IMR-90 (cell line): ENCODE measurements at regions not wholly inside any gene's neighbourhood (a gene's known extent, or its start where the extent isn't known, plus 50 kb on each side); places are given as distances from the start of the nearest gene placed in this dataset.

Experiments used
- ATAC-seq: fragments of 200-7000 bp; cut with Tn5 transposase; 2 replicates; pipeline ENCODE4 v1.9.1; 2020; ENCODE audit warnings: low read depth, mild to moderate bottlenecking, moderate library complexity
- BruUV-seq: library from RNA; stranded (reverse); fragments of 400-500 nt; replicated peaks from 2 replicates; lab custom pipeline; 2021; lab: Mats Ljungman, UMichigan
- CTCF ChIA-PET: fragments of 300-600 bp; formaldehyde crosslinking; extraction: SDS; loops from one replicate; lab custom pipeline; 2021; ENCODE audit warnings: antibody characterized with exemption; lab: Yijun Ruan, JAX
- POLR2A ChIA-PET: fragments of 300-600 bp; sonication (Branson Sonifier 250); formaldehyde crosslinking; loops from one replicate; lab custom pipeline; 2022; ENCODE audit warnings: antibody characterized with exemption; ENCODE audit not compliant: unreplicated experiment; lab: Charles Lee
- DNase-seq: peaks from one replicate; pipeline ENCODE4 v3.0.0; 2013
- H2AFZ ChIP-seq: replicated peaks from 2 replicates; pipeline ENCODE3; 2013; ENCODE audit warnings: low read length, mild to moderate bottlenecking; ENCODE audit not compliant: poor library complexity
- H2AK5ac ChIP-seq: 2 replicates; pipeline ENCODE4 v1.6.1; 2013; ENCODE audit warnings: low read depth, low read length, inconsistent platforms
- H2AK9ac ChIP-seq: replicated peaks from 2 replicates; pipeline ENCODE3; 2013; ENCODE audit warnings: mild to moderate bottlenecking, low read depth, low read length, moderate library complexity; ENCODE audit not compliant: poor library complexity
- H2BK120ac ChIP-seq: 2 replicates; pipeline ENCODE4 v1.6.1; 2013; ENCODE audit warnings: low read depth, low read length, inconsistent platforms
- H2BK15ac ChIP-seq: 3 replicates; pipeline ENCODE4 v1.6.1; 2013; ENCODE audit warnings: low read depth, low read length, inconsistent platforms
- H2BK20ac ChIP-seq: 2 replicates; pipeline ENCODE4 v1.6.1; 2013; ENCODE audit warnings: low read depth, mild to moderate bottlenecking, inconsistent platforms, low read length, moderate library complexity
- H2BK5ac ChIP-seq: 2 replicates; pipeline ENCODE4 v1.6.1; 2013; ENCODE audit warnings: mild to moderate bottlenecking, low read depth, low read length, inconsistent platforms; ENCODE audit not compliant: poor library complexity, severe bottlenecking
- H3K14ac ChIP-seq: replicated peaks from 2 replicates; pipeline ENCODE4 v1.6.1; 2013; ENCODE audit warnings: low read depth, low read length, inconsistent platforms
- H3K18ac ChIP-seq: 2 replicates; pipeline ENCODE4 v1.6.1; 2013; ENCODE audit warnings: low read depth, low read length, control low read depth
- H3K23ac ChIP-seq: 2 replicates; pipeline ENCODE4 v1.6.1; 2013; ENCODE audit warnings: low read depth, low read length, inconsistent platforms
- H3K27ac ChIP-seq: 2 replicates; pipeline ENCODE4 v1.5.1; 2013; ENCODE audit warnings: mild to moderate bottlenecking, control low read depth, low read length; ENCODE audit not compliant: insufficient read depth
- H3K27me3 ChIP-seq: 2 replicates; pipeline ENCODE4 v1.6.1; 2013; ENCODE audit warnings: low read length; ENCODE audit not compliant: control insufficient read depth, insufficient read depth
- H3K36me3 ChIP-seq: 2 replicates; pipeline ENCODE4 v1.6.1; 2013; ENCODE audit warnings: low read length, mixed read lengths; ENCODE audit not compliant: control insufficient read depth, insufficient read depth
- H3K4ac ChIP-seq: 2 replicates; pipeline ENCODE4 v1.6.1; 2013; ENCODE audit warnings: low read depth, low read length, inconsistent platforms
- H3K4me1 ChIP-seq: 2 replicates; pipeline ENCODE4 v1.6.1; 2013; ENCODE audit warnings: low read length, mixed read lengths; ENCODE audit not compliant: control insufficient read depth, insufficient read depth
- H3K4me2 ChIP-seq: 2 replicates; pipeline ENCODE4 v1.6.1; 2013; ENCODE audit warnings: low read depth, mild to moderate bottlenecking, control low read depth, low read length, moderate library complexity
- H3K4me3 ChIP-seq: 2 replicates; pipeline ENCODE4 v1.5.1; 2013; ENCODE audit warnings: low read depth, mild to moderate bottlenecking, control low read depth, low read length, moderate library complexity; ENCODE audit not compliant: insufficient read depth
- H3K56ac ChIP-seq: 2 replicates; pipeline ENCODE4 v1.6.1; 2013; ENCODE audit warnings: low read length, inconsistent platforms; ENCODE audit not compliant: insufficient read depth; ENCODE audit errors: extremely low read depth
- H3K79me1 ChIP-seq, 2 experiments: 2 replicates each; pipeline ENCODE4 v1.6.1; 2013; ENCODE audit warnings: low read length in 2 of 2, inconsistent platforms in 1 of 2, low read depth in 1 of 2
- H3K9ac ChIP-seq: 2 replicates; pipeline ENCODE4 v1.6.1; 2013; ENCODE audit warnings: low read depth, low read length, control low read depth
- H3K9me1 ChIP-seq: 2 replicates; pipeline ENCODE4 v1.6.1; 2013; ENCODE audit warnings: low read length, inconsistent platforms; ENCODE audit not compliant: insufficient read depth
- H3K9me3 ChIP-seq: 2 replicates; pipeline ENCODE4 v1.6.1; 2013; ENCODE audit warnings: low read length; ENCODE audit not compliant: control insufficient read depth, insufficient read depth
- H4K20me1 ChIP-seq: 2 replicates; pipeline ENCODE4 v1.6.1; 2013; ENCODE audit warnings: low read length, inconsistent platforms; ENCODE audit not compliant: insufficient read depth
- H4K5ac ChIP-seq: 2 replicates; pipeline ENCODE4 v1.6.1; 2013; ENCODE audit warnings: mild to moderate bottlenecking, low read depth, low read length, control low read depth
- H4K8ac ChIP-seq, 2 experiments: 2 replicates each; pipeline ENCODE4 v1.6.1; 2013; ENCODE audit warnings: low read depth in 2 of 2, low read length in 2 of 2, control low read depth in 1 of 2, inconsistent platforms in 1 of 2
- H4K91ac ChIP-seq: 2 replicates; pipeline ENCODE4 v1.6.1; 2013; ENCODE audit warnings: low read depth, low read length, inconsistent platforms; ENCODE audit not compliant: insufficient read depth
- CEBPB ChIP-seq: IDR thresholded peaks from 2 replicates; pipeline ENCODE4 v1.6.1; 2012; ENCODE audit warnings: low read depth, low read length, improper control_type of control experiment
- CHD1 ChIP-seq: IDR thresholded peaks from 2 replicates; pipeline ENCODE4 v1.6.1; 2012; ENCODE audit warnings: low read depth, low read length, improper control_type of control experiment
- FOS ChIP-seq: fragments of 150-350 bp; IDR thresholded peaks from 2 replicates; pipeline ENCODE4 v1.6.1; 2016; ENCODE audit warnings: low read depth, low read length
- MAFK ChIP-seq: IDR thresholded peaks from 2 replicates; pipeline ENCODE4 v1.6.1; 2012; ENCODE audit warnings: low read depth, low read length, improper control_type of control experiment
- MAZ ChIP-seq: IDR thresholded peaks from 2 replicates; pipeline ENCODE4 v1.6.1; 2012; ENCODE audit warnings: low read depth, mild to moderate bottlenecking, low read length, improper control_type of control experiment, moderate library complexity, borderline replicate concordance
- MXI1 ChIP-seq: IDR thresholded peaks from 2 replicates; pipeline ENCODE4 v1.6.1; 2012; ENCODE audit warnings: low read depth, mild to moderate bottlenecking, low read length, moderate library complexity, borderline replicate concordance
- NFE2L2 ChIP-seq: fragments of 150-350 bp; IDR thresholded peaks from 2 replicates; pipeline ENCODE4 v1.6.1; 2016; ENCODE audit warnings: low read depth, mild to moderate bottlenecking, low read length
- POLR2A ChIP-seq: IDR thresholded peaks from 2 replicates; pipeline ENCODE4 v1.6.1; 2012; ENCODE audit warnings: mild to moderate bottlenecking, low read depth, low read length
- RAD21 ChIP-seq: IDR thresholded peaks from 2 replicates; pipeline ENCODE4 v1.6.1; 2012; ENCODE audit warnings: low read length, improper control_type of control experiment
- RCOR1 ChIP-seq: IDR thresholded peaks from 2 replicates; pipeline ENCODE4 v1.6.1; 2012; ENCODE audit warnings: mild to moderate bottlenecking, low read length, improper control_type of control experiment; ENCODE audit not compliant: insufficient replicate concordance
- RFX5 ChIP-seq: IDR thresholded peaks from 2 replicates; pipeline ENCODE4 v1.8.0; 2012; ENCODE audit warnings: low read depth, mild to moderate bottlenecking, low read length, moderate library complexity
- SMC3 ChIP-seq: fragments of 150-350 bp; IDR thresholded peaks from 2 replicates; pipeline ENCODE4 v1.6.1; 2016; ENCODE audit warnings: low read depth, mild to moderate bottlenecking, antibody characterized with exemption, low read length, moderate library complexity
- WGBS, 2 experiments: methylation state at CpG; one replicate each; pipeline versions ENCODE4 v1.1.5 to v1.1.7; 2013; ENCODE audit warnings: missing lambda C conversion rate in 2 of 2; ENCODE audit not compliant: insufficient read length in 1 of 2; ENCODE audit errors: extremely low coverage in 2 of 2; 5-methylcytosine and 5-hydroxymethylcytosine counted together
- dilution Hi-C: fragments of 300-500 bp; cut with HindIII; formaldehyde crosslinking; loops from one replicate; pipeline ENCODE4 v1.14.3; 2018; ENCODE audit warnings: low sequenced_read_pairs; ENCODE audit not compliant: unreplicated experiment
- in situ Hi-C: fragments of 300-500 bp; cut with MboI; formaldehyde crosslinking; loops from 3 replicates; pipeline ENCODE4 v1.14.3; 2019; ENCODE audit warnings: low sequenced_read_pairs, inconsistent platforms, mixed read lengths
- intact Hi-C: fragments of 100-400 bp; cut with micrococcal nuclease; formaldehyde crosslinking; loops from 2 replicates; pipeline ENCODE4 v1.10.0; 2022
- TF ChIP-seq, protein P1 (sequence below): conservative IDR thresholded peaks from 2 replicates; pipeline ENCODE4 v1.5.1; 2012; ENCODE audit warnings: mild to moderate bottlenecking, low read depth, low read length, improper control_type of control experiment

GRCh38 chr12:92546635-92547348, 156.0 kb upstream of the PLEKHG7 start:
- Histone ChIP-seq H3K36me3 (no peaks in the 10 kb centered on the region), H4K8ac (no peak overlapping the region), H3K4ac (no peak overlapping the region), H3K9me3 (no peaks in the 10 kb centered on the region), H3K4me3 (no peak overlapping the region), H3K9ac (no peak overlapping the region), H2BK120ac (no peak overlapping the region), H3K56ac (no peak overlapping the region), H4K20me1 (no peaks in the 10 kb centered on the region), H2BK20ac (no peak overlapping the region), H2AK5ac (no peak overlapping the region), H3K4me1 (peaks cover 5% of the 10 kb centered on the region), H2AK9ac (no peak overlapping the region), H2AFZ (no peak overlapping the region), H3K23ac (no peak overlapping the region), H4K91ac (no peak overlapping the region), H2BK5ac (no peak overlapping the region), H3K18ac (no peak overlapping the region), H3K9me1 (peaks cover 2% of the 10 kb centered on the region; the same call in 1 of the 2 replicates), H3K27ac (no peak overlapping the region), H3K79me1 (no peaks in the 10 kb centered on the region), H2BK15ac (no peak overlapping the region), H3K4me2 (no peak overlapping the region), H3K14ac (no peak overlapping the region), H3K27me3 (no peaks in the 10 kb centered on the region), H4K5ac (no peak overlapping the region)
- DNase-seq = no peak
- TF ChIP-seq MAZ (no peak), CEBPB (no peak), RCOR1 (no peak), MXI1 (no peak), FOS (no peak), POLR2A (no peak), NFE2L2 (no peak), RAD21 (no peak), SMC3 (no peak), CHD1 (no peak), RFX5 (no peak), MAFK (no peak)
- TF ChIP-seq, protein P1, sequence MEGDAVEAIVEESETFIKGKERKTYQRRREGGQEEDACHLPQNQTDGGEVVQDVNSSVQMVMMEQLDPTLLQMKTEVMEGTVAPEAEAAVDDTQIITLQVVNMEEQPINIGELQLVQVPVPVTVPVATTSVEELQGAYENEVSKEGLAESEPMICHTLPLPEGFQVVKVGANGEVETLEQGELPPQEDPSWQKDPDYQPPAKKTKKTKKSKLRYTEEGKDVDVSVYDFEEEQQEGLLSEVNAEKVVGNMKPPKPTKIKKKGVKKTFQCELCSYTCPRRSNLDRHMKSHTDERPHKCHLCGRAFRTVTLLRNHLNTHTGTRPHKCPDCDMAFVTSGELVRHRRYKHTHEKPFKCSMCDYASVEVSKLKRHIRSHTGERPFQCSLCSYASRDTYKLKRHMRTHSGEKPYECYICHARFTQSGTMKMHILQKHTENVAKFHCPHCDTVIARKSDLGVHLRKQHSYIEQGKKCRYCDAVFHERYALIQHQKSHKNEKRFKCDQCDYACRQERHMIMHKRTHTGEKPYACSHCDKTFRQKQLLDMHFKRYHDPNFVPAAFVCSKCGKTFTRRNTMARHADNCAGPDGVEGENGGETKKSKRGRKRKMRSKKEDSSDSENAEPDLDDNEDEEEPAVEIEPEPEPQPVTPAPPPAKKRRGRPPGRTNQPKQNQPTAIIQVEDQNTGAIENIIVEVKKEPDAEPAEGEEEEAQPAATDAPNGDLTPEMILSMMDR = no peak
- dilution Hi-C loops (no loop called here), in situ Hi-C loops (no loop called here), intact Hi-C loops (no loop called here)
- no TSS peak for BruUV-seq
- ChIA-PET POLR2A (no interaction called here), CTCF (interaction anchor here (0.6 kb wide), 1 partner anchor 983 kb away, joined by 3 read pairs; no protein-coding TSS in a partner anchor)
- no CpG with 5 or more reads among the region's 2 CpGs for WGBS, 2 experiments
- ATAC-seq = no peak
